DND-41 (cell line): ENCODE measurements at regions not wholly inside any gene's neighbourhood (a gene's known extent, or its start where the extent isn't known, plus 50 kb on each side); places are given as distances from the start of the nearest gene placed in this dataset.

ENCODE experiments used
- EZH2 ChIP-seq: IDR thresholded peaks from 3 replicates; pipeline ENCODE4 v1.6.1; 2012; ENCODE audit warnings: borderline replicate concordance, low read depth, mild to moderate bottlenecking, moderate library complexity, low read length, inconsistent platforms; ENCODE audit not compliant: severe bottlenecking
- TF ChIP-seq, protein P1 (sequence below): IDR thresholded peaks from 2 replicates; pipeline ENCODE4 v1.5.1; 2012; ENCODE audit warnings: borderline replicate concordance, low read length, moderate library complexity, mild to moderate bottlenecking; ENCODE audit not compliant: poor library complexity, severe bottlenecking; ENCODE audit errors: extremely low read depth

- TF ChIP-seq, protein P1, sequence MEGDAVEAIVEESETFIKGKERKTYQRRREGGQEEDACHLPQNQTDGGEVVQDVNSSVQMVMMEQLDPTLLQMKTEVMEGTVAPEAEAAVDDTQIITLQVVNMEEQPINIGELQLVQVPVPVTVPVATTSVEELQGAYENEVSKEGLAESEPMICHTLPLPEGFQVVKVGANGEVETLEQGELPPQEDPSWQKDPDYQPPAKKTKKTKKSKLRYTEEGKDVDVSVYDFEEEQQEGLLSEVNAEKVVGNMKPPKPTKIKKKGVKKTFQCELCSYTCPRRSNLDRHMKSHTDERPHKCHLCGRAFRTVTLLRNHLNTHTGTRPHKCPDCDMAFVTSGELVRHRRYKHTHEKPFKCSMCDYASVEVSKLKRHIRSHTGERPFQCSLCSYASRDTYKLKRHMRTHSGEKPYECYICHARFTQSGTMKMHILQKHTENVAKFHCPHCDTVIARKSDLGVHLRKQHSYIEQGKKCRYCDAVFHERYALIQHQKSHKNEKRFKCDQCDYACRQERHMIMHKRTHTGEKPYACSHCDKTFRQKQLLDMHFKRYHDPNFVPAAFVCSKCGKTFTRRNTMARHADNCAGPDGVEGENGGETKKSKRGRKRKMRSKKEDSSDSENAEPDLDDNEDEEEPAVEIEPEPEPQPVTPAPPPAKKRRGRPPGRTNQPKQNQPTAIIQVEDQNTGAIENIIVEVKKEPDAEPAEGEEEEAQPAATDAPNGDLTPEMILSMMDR = no peak
- TF ChIP-seq EZH2 = no peak
Observed at GRCh38 chr11:119905162-119905561, 176.2 kb upstream of the NECTIN1 start.
